ENCODE measurements at regions not wholly inside any gene's neighbourhood (a gene's known extent, or its start where the extent isn't known, plus 50 kb on each side); places are given as distances from the start of the nearest gene placed in this dataset.

- H3K27me3 Mint-ChIP-seq (ENCODE audit: low read depth) = no peaks in the 10 kb centered on the region
- peaks cover 13% of the 10 kb centered on the region for H3K4me1 Mint-ChIP-seq
- TF ChIP-seq CTCF (conservative IDR thresholded peaks at IDR 0.05) = no peak
- H3K36me3 Mint-ChIP-seq (ENCODE audit: low read depth) = no peaks in the 10 kb centered on the region
- no peak overlapping the region for H3K27ac Mint-ChIP-seq (ENCODE audit: unreplicated experiment)
- no peak for DNase-seq (ENCODE audit: low read depth, low spot score)
- peaks cover 2% of the 10 kb centered on the region for H3K9me3 Mint-ChIP-seq
- no peak overlapping the region for H3K4me3 Mint-ChIP-seq
Measured at GRCh38 chr6:11480541-11480940, 57.0 kb upstream of the TMEM170B start.

- Mint-ChIP-seq H3K9me3 (peaks cover 2% of the 10 kb centered on the region), H3K27ac (ENCODE audit: unreplicated experiment) (no peak overlapping the region), H3K27me3 (ENCODE audit: low read depth) (no peaks in the 10 kb centered on the region), H3K4me3 (no peak overlapping the region), H3K36me3 (ENCODE audit: low read depth) (no peaks in the 10 kb centered on the region), H3K4me1 (peaks cover under 1% of the 10 kb centered on the region)
- TF ChIP-seq CTCF (conservative IDR thresholded peaks at IDR 0.05) = no peak
- DNase-seq (ENCODE audit: low read depth, low spot score) = no peak
Measured at GRCh38 chr6:11479296-11479695, 58.3 kb upstream of the TMEM170B start.

- H3K4me1 Mint-ChIP-seq = no peaks in the 10 kb centered on the region
- H3K27ac Mint-ChIP-seq (ENCODE audit: unreplicated experiment) = no peak overlapping the region
- H3K27me3 Mint-ChIP-seq (ENCODE audit: low read depth) = no peaks in the 10 kb centered on the region
- no peaks in the 10 kb centered on the region for H3K36me3 Mint-ChIP-seq (ENCODE audit: low read depth)
- no peak overlapping the region for H3K4me3 Mint-ChIP-seq
- TF ChIP-seq CTCF (conservative IDR thresholded peaks at IDR 0.05) = no peak
- no peak for DNase-seq (ENCODE audit: low read depth, low spot score)
- peaks cover 2% of the 10 kb centered on the region for H3K9me3 Mint-ChIP-seq
Measured at GRCh38 chr6:11478586-11478985, 59.0 kb upstream of the TMEM170B start.

GRCh38 chr6:11475016-11475415 is 62.5 kb upstream of the TMEM170B start:
- TF ChIP-seq CTCF (conservative IDR thresholded peaks at IDR 0.05) = no peak
- H3K4me1 Mint-ChIP-seq = peaks cover 11% of the 10 kb centered on the region

GRCh38 chr6:11473008-11473740 is 64.4 kb upstream of the TMEM170B start:
- no peak for DNase-seq (ENCODE audit: low read depth, low spot score)
- no peak overlapping the region for H3K27ac Mint-ChIP-seq (ENCODE audit: unreplicated experiment)
- no peak for TF ChIP-seq CTCF (conservative IDR thresholded peaks at IDR 0.05)
- H3K9me3 Mint-ChIP-seq = peaks cover 2% of the 10 kb centered on the region
- H3K4me1 Mint-ChIP-seq = peaks cover 11% of the 10 kb centered on the region
- H3K36me3 Mint-ChIP-seq (ENCODE audit: low read depth) = no peaks in the 10 kb centered on the region
- no peak overlapping the region for H3K4me3 Mint-ChIP-seq
- no peaks in the 10 kb centered on the region for H3K27me3 Mint-ChIP-seq (ENCODE audit: low read depth)

More at GRCh38 chr6:11475016-11475415, 62.5 kb upstream of the TMEM170B start:
- peaks cover 2% of the 10 kb centered on the region for H3K9me3 Mint-ChIP-seq
- DNase-seq (ENCODE audit: low read depth, low spot score) = no peak
- H3K36me3 Mint-ChIP-seq (ENCODE audit: low read depth) = no peaks in the 10 kb centered on the region
- no peak overlapping the region for H3K27ac Mint-ChIP-seq (ENCODE audit: unreplicated experiment)
- H3K27me3 Mint-ChIP-seq (ENCODE audit: low read depth) = no peaks in the 10 kb centered on the region
- H3K4me3 Mint-ChIP-seq = no peak overlapping the region
